HL-60 (cell line): ENCODE measurements at regions not wholly inside any gene's neighbourhood (a gene's known extent, or its start where the extent isn't known, plus 50 kb on each side); places are given as distances from the start of the nearest gene placed in this dataset.

Experiments used
- DNase-seq, 2 experiments: peaks; one replicate each; pipeline ENCODE4 v3.0.0-alpha.2; 2010 to 2020; ENCODE audit warnings: low read depth in 1 of 2, low spot score in 1 of 2
- H3K27ac ChIP-seq: fragments of 250-450 bp; sonication (Bioruptor Pico); replicated peaks from 2 replicates; pipeline ENCODE4 v1.5.1; 2020; ENCODE audit warnings: mild to moderate bottlenecking, moderate library complexity
- H3K27me3 ChIP-seq: fragments of 250-450 bp; sonication (Bioruptor Pico); 2 replicates; pipeline ENCODE4 v1.5.1; 2021; ENCODE audit warnings: mild to moderate bottlenecking, moderate library complexity; ENCODE audit not compliant: insufficient read depth, poor library complexity, severe bottlenecking
- H3K4me3 ChIP-seq: replicated peaks from 2 replicates; pipeline ENCODE4 v1.5.1; 2011; ENCODE audit warnings: mild to moderate bottlenecking, control low read depth, low read length; ENCODE audit not compliant: insufficient read depth
- CTCF ChIP-seq: IDR thresholded peaks from one replicate; pipeline ENCODE4 v1.5.1; 2011; ENCODE audit warnings: low read length, control low read depth, inconsistent platforms; ENCODE audit not compliant: insufficient read depth
- GABPA ChIP-seq: IDR thresholded peaks from 2 replicates; pipeline ENCODE4 v1.6.1; 2012; ENCODE audit warnings: low read depth
- POLR2AphosphoS5 ChIP-seq: IDR thresholded peaks from 2 replicates; pipeline ENCODE4 v1.6.1; 2012; ENCODE audit warnings: low read depth
- REST ChIP-seq: IDR thresholded peaks from 2 replicates; pipeline ENCODE4 v1.6.1; 2012; ENCODE audit warnings: low read depth; ENCODE audit not compliant: insufficient replicate concordance
- SPI1 ChIP-seq: IDR thresholded peaks from 2 replicates; pipeline ENCODE4 v1.6.1; 2012; ENCODE audit warnings: low read depth, mild to moderate bottlenecking, borderline replicate concordance

GRCh38 chr3:16725972-16726371, 120.7 kb upstream of the DAZL start:
- no peak for TF ChIP-seq POLR2AphosphoS5
- no peak for TF ChIP-seq CTCF
- TF ChIP-seq GABPA, result no peak
- no peak for TF ChIP-seq REST
- TF ChIP-seq SPI1, result no peak
- DNase-seq, result no peak
- H3K27ac ChIP-seq, result no peak overlapping the region
- no peaks in the 10 kb centered on the region for H3K27me3 ChIP-seq
- H3K4me3 ChIP-seq, result no peak overlapping the region

GRCh38 chr3:16728770-16729745, 123.8 kb upstream of the DAZL start:
- TF ChIP-seq SPI1, result no peak
- TF ChIP-seq REST, result no peak
- no peak for TF ChIP-seq GABPA
- TF ChIP-seq POLR2AphosphoS5, result no peak
- no peak for TF ChIP-seq CTCF
- no peak overlapping the region for H3K4me3 ChIP-seq
- no peaks in the 10 kb centered on the region for H3K27me3 ChIP-seq
- no peak overlapping the region for H3K27ac ChIP-seq
- DNase-seq, result no peak

GRCh38 chr3:16738451-16738850, 133.2 kb upstream of the DAZL start:
- no peak overlapping the region for H3K27ac ChIP-seq
- DNase-seq, result no peak
- no peak overlapping the region for H3K4me3 ChIP-seq
- TF ChIP-seq GABPA, result no peak
- no peak for TF ChIP-seq SPI1
- TF ChIP-seq CTCF, result no peak
- no peak for TF ChIP-seq POLR2AphosphoS5
- no peaks in the 10 kb centered on the region for H3K27me3 ChIP-seq
